ENCODE measurements at regions not wholly inside any gene's neighbourhood (a gene's known extent, or its start where the extent isn't known, plus 50 kb on each side); places are given as distances from the start of the nearest gene placed in this dataset.

DNA sequence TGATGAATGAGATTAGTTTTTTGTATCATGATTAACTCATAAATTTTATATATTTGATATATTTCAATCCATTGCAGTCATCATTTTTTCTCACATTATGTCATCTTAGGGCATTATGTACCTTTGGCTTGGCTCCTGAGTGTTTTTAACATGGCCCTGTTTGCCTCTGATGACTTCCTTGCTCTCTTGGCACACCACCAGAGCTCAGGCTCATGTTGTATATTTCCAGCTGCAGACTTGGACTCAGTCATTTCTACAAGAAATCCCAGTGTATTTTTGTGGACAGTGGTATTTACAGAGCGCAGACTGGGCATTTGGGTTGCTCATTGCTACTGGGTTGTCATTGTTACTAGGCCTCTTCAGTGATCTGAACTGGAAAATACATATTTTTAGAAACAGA, 188.5 kb downstream of the ADRA2A start:
- Histone ChIP-seq H4K8ac (ENCODE audit: extremely low read depth, insufficient read depth, low read length) (no peak overlapping the region), H4K5ac (ENCODE audit: insufficient read length, low read depth, low read length) (no peak overlapping the region), H2BK20ac (ENCODE audit: low read length) (no peak overlapping the region), H3K18ac (ENCODE audit: extremely low read depth, low read length) (no peak overlapping the region), H3K36me3 (ENCODE audit: control insufficient read depth in 2 of 4, insufficient read depth in 4 of 4, low read length in 3 of 4) (no peaks in the 10 kb centered on the region), H3K4me2 (ENCODE audit: insufficient read depth in 1 of 2, low read depth in 2 of 2, low read length in 2 of 2) (no peak overlapping the region), H2AFZ (ENCODE audit: low read length) (no peak overlapping the region), H2BK15ac (ENCODE audit: low read length) (no peak overlapping the region), H3K23me2 (ENCODE audit: low read depth, low read length) (no peaks in the 10 kb centered on the region), H2BK120ac (replicated peaks; ENCODE audit: low read depth, low read length) (no peak overlapping the region), H3K4me3 (ENCODE audit: extremely low read depth in 1 of 4, insufficient read depth in 2 of 4, low read depth in 3 of 4, low read length in 4 of 4) (no peak overlapping the region), H3K56ac (replicated peaks; ENCODE audit: insufficient read length, low read depth, low read length) (no peak overlapping the region), H3K14ac (ENCODE audit: insufficient read length) (no peak overlapping the region), H3K9me3 (ENCODE audit: insufficient read depth in 2 of 2, low read depth in 1 of 2, low read length in 1 of 2) (no peaks in the 10 kb centered on the region), H3K4ac (replicated peaks; ENCODE audit: insufficient read length, low read depth, low read length) (no peak overlapping the region), H3K79me2 (ENCODE audit: control insufficient read depth in 1 of 2, insufficient read depth in 2 of 2, low read length in 2 of 2) (no peaks in the 10 kb centered on the region), H2BK12ac (ENCODE audit: low read depth, low read length) (no peak overlapping the region), H4K20me1 (replicated peaks in 1 of 2; ENCODE audit: control insufficient read depth in 1 of 2, insufficient read depth in 2 of 2, low read length in 2 of 2) (no peaks in the 10 kb centered on the region), H3K27ac (ENCODE audit: low read depth, low read length) (no peak overlapping the region), H3K4me1 (replicated peaks in 1 of 4; ENCODE audit: control insufficient read depth in 3 of 4, insufficient read depth in 4 of 4, low read length in 3 of 4) (no peaks in the 10 kb centered on the region), H3K79me1 (ENCODE audit: low read depth, low read length) (no peaks in the 10 kb centered on the region), H3K9ac (replicated peaks in 1 of 4; ENCODE audit: extremely low read depth in 1 of 4, low read depth in 3 of 4, low read length in 3 of 4) (no peak overlapping the region), H2BK5ac (ENCODE audit: low read depth, low read length) (no peak overlapping the region), H4K91ac (replicated peaks; ENCODE audit: insufficient read length, low read length) (no peak overlapping the region), H3K23ac (ENCODE audit: insufficient read length) (no peak overlapping the region), H2AK5ac (ENCODE audit: low read depth, low read length) (no peak overlapping the region), H3K27me3 (replicated peaks in 1 of 4; ENCODE audit: control insufficient read depth in 3 of 4, extremely low read depth in 1 of 4, insufficient read depth in 3 of 4, low read length in 3 of 4) (no peaks in the 10 kb centered on the region)
- CTCF ChIA-PET (ENCODE audit: partially characterized antibody): no interaction called here
- DNase-seq (ENCODE audit: low read depth in 1 of 2, low spot score in 2 of 2): no peak
- POLR2A ChIA-PET (ENCODE audit: partially characterized antibody): no interaction called here
- FAIRE-seq: no peak
- WGBS, 2 experiments (ENCODE audit: extremely low coverage in 1 of 2, insufficient coverage in 1 of 2, insufficient read length in 1 of 2, insufficient replicate concordance in 2 of 2, low coverage in 1 of 2, low lambda C conversion rate in 2 of 2, missing lambda C conversion rate in 1 of 2): 92% methylated on average over 1 of the region's 1 CpG; no CpG with 5 or more reads in 1 of the 2 experiments
- TF ChIP-seq RNF2 (IDR thresholded peaks at IDR 0.05; ENCODE audit: borderline replicate concordance, low read depth, low read length, missing control alignments, poor library complexity, severe bottlenecking): no peak
- no peak for TF ChIP-seq KDM5A (IDR thresholded peaks at IDR 0.05; ENCODE audit: low read length)
- TF ChIP-seq, protein P1, sequence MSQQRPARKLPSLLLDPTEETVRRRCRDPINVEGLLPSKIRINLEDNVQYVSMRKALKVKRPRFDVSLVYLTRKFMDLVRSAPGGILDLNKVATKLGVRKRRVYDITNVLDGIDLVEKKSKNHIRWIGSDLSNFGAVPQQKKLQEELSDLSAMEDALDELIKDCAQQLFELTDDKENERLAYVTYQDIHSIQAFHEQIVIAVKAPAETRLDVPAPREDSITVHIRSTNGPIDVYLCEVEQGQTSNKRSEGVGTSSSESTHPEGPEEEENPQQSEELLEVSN (IDR thresholded peaks at IDR 0.05): no peak

Measured in H1 (cell line).